HEK293T (cell line): ENCODE measurements at regions not wholly inside any gene's neighbourhood (a gene's known extent, or its start where the extent isn't known, plus 50 kb on each side); places are given as distances from the start of the nearest gene placed in this dataset.

ENCODE experiments used
- ARNT ChIP-seq: fragments of 450-650 bp; IDR thresholded peaks from 2 replicates; pipeline ENCODE4 v1.6.1; 2017; ENCODE audit warnings: mild to moderate bottlenecking
- ELF4 ChIP-seq: fragments of 450-650 bp; IDR thresholded peaks from 2 replicates; pipeline ENCODE4 v1.6.1; 2017; ENCODE audit warnings: antibody characterized with exemption
- FOXK2 ChIP-seq: fragments of 450-650 bp; IDR thresholded peaks from 2 replicates; pipeline ENCODE4 v1.6.1; 2016; ENCODE audit warnings: mild to moderate bottlenecking
- FOXM1 ChIP-seq: fragments of 450-650 bp; IDR thresholded peaks from 2 replicates; pipeline ENCODE4 v1.6.1; 2017; ENCODE audit warnings: mild to moderate bottlenecking, borderline replicate concordance
- SUZ12 ChIP-seq: fragments of 450-650 bp; IDR thresholded peaks from 2 replicates; pipeline ENCODE4 v1.6.1; 2016; ENCODE audit warnings: mild to moderate bottlenecking
- ZNF384 ChIP-seq: fragments of 450-650 bp; IDR thresholded peaks from 2 replicates; pipeline ENCODE4 v1.6.1; 2016

DNA sequence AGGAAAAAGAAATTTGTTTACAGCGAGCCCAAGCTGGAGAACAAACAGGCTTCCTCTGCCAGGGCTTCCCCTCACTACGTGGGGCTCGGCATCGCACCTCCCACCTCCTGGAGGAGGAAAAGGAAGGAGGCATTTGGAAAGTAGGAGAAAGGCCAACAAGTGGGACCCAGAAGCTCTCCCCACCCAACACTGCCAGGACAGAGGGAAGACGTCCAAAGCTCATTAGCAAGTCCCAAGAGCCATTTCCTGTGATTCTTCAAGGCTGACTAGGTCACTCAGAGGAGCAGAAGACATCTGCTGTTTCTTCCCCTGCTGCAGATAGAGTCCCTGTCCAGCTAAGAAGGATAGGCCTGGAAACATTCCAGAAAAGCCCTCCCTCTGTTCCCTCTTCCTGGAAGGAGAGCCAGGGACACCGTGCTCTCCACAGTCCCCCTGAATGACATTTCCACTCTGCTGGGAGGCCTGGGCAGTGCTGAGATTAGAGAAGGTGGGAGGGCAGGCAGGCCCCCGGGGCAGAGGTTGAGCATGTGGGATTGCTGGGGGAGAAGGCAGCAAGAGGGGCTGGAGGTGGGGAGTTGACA lies 57.0 kb upstream of the NEURL1B start:
- no peak for TF ChIP-seq ZNF384
- no peak for TF ChIP-seq FOXK2
- no peak for TF ChIP-seq FOXM1
- no peak for TF ChIP-seq ELF4
- TF ChIP-seq SUZ12, result no peak
- no peak for TF ChIP-seq ARNT
